ENCODE measurements at regions not wholly inside any gene's neighbourhood (a gene's known extent, or its start where the extent isn't known, plus 50 kb on each side); places are given as distances from the start of the nearest gene placed in this dataset.
"Not testable (repeated sequence)": the region's sequence is repeated elsewhere in the genome, so short reads cannot be mapped to it uniquely, and the experiment has no call there.

GRCh38 chr3:25056-25455 lies 171.5 kb upstream of the CHL1 start:
- Histone ChIP-seq H3K9me3 (ENCODE audit: insufficient read depth, low read depth, low read length) (no peaks in the 10 kb centered on the region), H3K4me2 (ENCODE audit: low read depth, low read length, poor library complexity, severe bottlenecking) (no peak overlapping the region), H3K4me1 (ENCODE audit: insufficient read depth, low read length, poor library complexity, severe bottlenecking) (no peaks in the 10 kb centered on the region), H3K79me2 (ENCODE audit: insufficient read depth, low read length) (no peaks in the 10 kb centered on the region), H3K4me3 (ENCODE audit: low read length, poor library complexity, severe bottlenecking) (no peak overlapping the region), H3K9ac (ENCODE audit: low read depth, low read length, poor library complexity, severe bottlenecking) (no peak overlapping the region), H3F3A (ENCODE audit: low read depth) (no peaks in the 10 kb centered on the region), H3K36me3 (ENCODE audit: insufficient read depth, low read length) (no peaks in the 10 kb centered on the region), H3K9me2 (replicated peaks; ENCODE audit: low read depth, low read length) (no peaks in the 10 kb centered on the region), H4K20me1 (ENCODE audit: insufficient read depth, low read length, poor library complexity, severe bottlenecking) (no peaks in the 10 kb centered on the region), H3K27me3 (ENCODE audit: insufficient read depth, low read length, poor library complexity, severe bottlenecking) (no peaks in the 10 kb centered on the region), H2AFZ (ENCODE audit: low read length) (no peak overlapping the region)
- TF ChIP-seq CTCF (conservative IDR thresholded peaks at IDR 0.05; ENCODE audit: low read length) (no peak), EZH2phosphoT487 (IDR thresholded peaks at IDR 0.05; ENCODE audit: borderline replicate concordance) (no peak)

GRCh38 chr3:35985-36384 lies 160.6 kb upstream of the CHL1 start:
- H4K20me1 ChIP-seq (ENCODE audit: insufficient read depth, low read length, poor library complexity, severe bottlenecking); H3K9me2 ChIP-seq (replicated peaks; ENCODE audit: low read depth, low read length); H3K4me3 ChIP-seq (ENCODE audit: low read length, poor library complexity, severe bottlenecking); H3K4me1 ChIP-seq (ENCODE audit: insufficient read depth, low read length, poor library complexity, severe bottlenecking); H3K9ac ChIP-seq (ENCODE audit: low read depth, low read length, poor library complexity, severe bottlenecking); H3F3A ChIP-seq (ENCODE audit: low read depth); H3K9me3 ChIP-seq (ENCODE audit: insufficient read depth, low read depth, low read length); H2AFZ ChIP-seq (ENCODE audit: low read length); H3K27me3 ChIP-seq (ENCODE audit: insufficient read depth, low read length, poor library complexity, severe bottlenecking); H3K4me2 ChIP-seq (ENCODE audit: low read depth, low read length, poor library complexity, severe bottlenecking); H3K36me3 ChIP-seq (ENCODE audit: insufficient read depth, low read length); H3K79me2 ChIP-seq (ENCODE audit: insufficient read depth, low read length): not testable (repeated sequence)

- peak; percentile 51 for TF ChIP-seq CTCF (conservative IDR thresholded peaks at IDR 0.05; ENCODE audit: low read length)
- not testable (repeated sequence) for H3K4me1 ChIP-seq (ENCODE audit: insufficient read depth, low read length, poor library complexity, severe bottlenecking); H3K4me2 ChIP-seq (ENCODE audit: low read depth, low read length, poor library complexity, severe bottlenecking); H3K27me3 ChIP-seq (ENCODE audit: insufficient read depth, low read length, poor library complexity, severe bottlenecking); H3K9ac ChIP-seq (ENCODE audit: low read depth, low read length, poor library complexity, severe bottlenecking); H3K4me3 ChIP-seq (ENCODE audit: low read length, poor library complexity, severe bottlenecking); H3K9me3 ChIP-seq (ENCODE audit: insufficient read depth, low read depth, low read length); H2AFZ ChIP-seq (ENCODE audit: low read length); H3K9me2 ChIP-seq (replicated peaks; ENCODE audit: low read depth, low read length); H3K79me2 ChIP-seq (ENCODE audit: insufficient read depth, low read length); H3F3A ChIP-seq (ENCODE audit: low read depth); H4K20me1 ChIP-seq (ENCODE audit: insufficient read depth, low read length, poor library complexity, severe bottlenecking); H3K36me3 ChIP-seq (ENCODE audit: insufficient read depth, low read length)
Observed at GRCh38 chr3:42871-43744, 153.5 kb upstream of the CHL1 start.
